NCI-H226 (cell line): ENCODE measurements at regions not wholly inside any gene's neighbourhood (a gene's known extent, or its start where the extent isn't known, plus 50 kb on each side); places are given as distances from the start of the nearest gene placed in this dataset.

Experiments
- DNase-seq: peaks from one replicate; pipeline ENCODE4 v3.0.0-alpha.2; 2015

DNA sequence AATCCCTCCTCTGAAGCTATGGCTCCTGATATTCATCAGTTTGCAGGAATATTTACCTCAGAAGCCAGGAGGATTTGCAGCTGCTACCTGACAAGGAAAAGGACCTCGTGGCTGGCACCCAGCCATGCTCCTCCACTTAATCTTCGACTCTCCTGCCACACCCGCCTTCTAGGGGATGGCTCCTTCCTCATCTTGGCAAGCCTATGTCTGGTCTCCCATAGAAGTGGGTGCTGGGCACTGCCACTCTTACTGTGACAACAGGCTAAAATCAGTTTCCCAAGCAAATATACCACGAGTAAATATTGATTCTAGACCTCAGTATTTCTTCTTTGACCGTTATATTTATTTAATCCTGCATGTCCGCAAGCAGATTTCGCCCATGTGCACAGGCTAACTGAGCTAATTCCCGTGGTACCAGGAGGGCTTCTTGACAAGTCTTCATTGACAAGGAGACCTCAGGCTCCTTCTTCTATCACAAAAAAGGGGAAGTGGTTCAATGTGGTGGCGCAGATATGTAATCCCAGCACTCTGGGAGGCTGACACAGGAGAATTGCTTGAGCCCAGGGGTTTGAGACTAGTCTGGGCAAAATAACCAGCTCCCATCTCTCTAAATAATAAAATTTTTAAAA is 52.6 kb upstream of the DCTD start:
- DNase-seq = no peak

DNA sequence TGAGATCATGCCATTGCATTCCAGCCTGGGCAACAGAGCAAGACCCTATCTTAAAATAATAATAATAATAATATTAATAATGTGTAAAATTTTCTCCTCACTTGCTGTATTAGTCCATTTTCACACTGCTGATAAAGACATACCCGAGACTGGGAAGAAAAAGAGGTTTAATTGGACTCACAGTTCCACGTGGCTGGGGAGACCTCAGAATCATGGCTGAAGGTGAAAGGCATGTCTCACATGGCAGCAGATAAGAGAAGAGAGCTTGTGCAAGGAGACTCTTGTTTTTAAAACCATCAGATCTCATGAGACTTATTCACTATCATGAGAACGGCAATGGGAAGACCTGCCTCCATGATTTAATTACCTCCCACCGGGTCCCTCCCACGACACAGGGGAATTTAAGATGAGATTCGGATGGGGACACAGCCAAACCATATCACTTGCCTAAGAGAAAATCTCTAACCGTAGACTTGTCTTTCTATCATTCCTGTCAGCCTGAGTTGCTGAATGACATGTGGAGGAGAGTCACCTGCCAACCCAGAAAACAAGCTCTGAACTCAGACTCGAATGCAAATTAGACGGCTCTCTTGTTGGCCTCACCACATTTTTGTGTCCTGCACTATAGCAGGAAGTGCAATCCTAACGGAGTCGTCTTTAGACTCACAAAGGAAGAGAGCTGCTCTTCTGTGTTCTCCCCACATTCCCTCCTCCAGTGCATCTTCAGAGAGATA is 51.9 kb upstream of the DCTD start:
- no peak for DNase-seq

- DNase-seq = no peak
Measured at GRCh38 chr4:182967403-182967802, 50.2 kb upstream of the DCTD start.
